DND-41 (cell line): ENCODE measurements at regions not wholly inside any gene's neighbourhood (a gene's known extent, or its start where the extent isn't known, plus 50 kb on each side); places are given as distances from the start of the nearest gene placed in this dataset.

Experiments
- ATAC-seq: fragments of 200-7000 bp; cut with Tn5 transposase; 3 replicates; pipeline ENCODE4 v1.9.1; 2021; ENCODE audit warnings: low read depth; ENCODE audit not compliant: insufficient read depth
- DNase-seq: peaks from one replicate; pipeline ENCODE4 v3.0.0-alpha.2; 2020
- H2AFZ ChIP-seq: 2 replicates; pipeline ENCODE4 v1.6.0; 2012; ENCODE audit warnings: low read depth, low read length
- H3K27ac ChIP-seq: 2 replicates; pipeline ENCODE4 v1.5.1; 2012; ENCODE audit warnings: low read length, inconsistent platforms
- H3K27me3 ChIP-seq: fragments of 200-600 bp; sonication (generic); 2 replicates; pipeline ENCODE4 v1.6.0; 2012; ENCODE audit warnings: low read length, mild to moderate bottlenecking, inconsistent platforms; ENCODE audit not compliant: insufficient read depth, poor library complexity
- H3K36me3 ChIP-seq: 2 replicates; pipeline ENCODE4 v1.5.1; 2012; ENCODE audit warnings: low read length, inconsistent platforms; ENCODE audit not compliant: insufficient read depth
- H3K4me1 ChIP-seq: 2 replicates; pipeline ENCODE4 v1.5.1; 2012; ENCODE audit warnings: mild to moderate bottlenecking, low read length; ENCODE audit not compliant: insufficient read depth
- H3K4me2 ChIP-seq: 2 replicates; pipeline ENCODE4 v1.6.0; 2012; ENCODE audit warnings: mild to moderate bottlenecking, moderate library complexity, low read length, inconsistent platforms; ENCODE audit not compliant: insufficient read depth
- H3K4me3 ChIP-seq, 2 experiments: fragments of 200-600 bp in 1 of 2; shearing (Covaris generic) in 1 of 2; 2 replicates each; pipeline ENCODE4 v1.5.1; 2012 to 2016; ENCODE audit warnings: inconsistent platforms in 2 of 2, low read length in 2 of 2, mild to moderate bottlenecking in 2 of 2, low read depth in 1 of 2, moderate library complexity in 1 of 2
- H3K79me2 ChIP-seq: 2 replicates; pipeline ENCODE4 v1.6.0; 2012; ENCODE audit warnings: low read length, inconsistent platforms; ENCODE audit not compliant: insufficient read depth
- H3K9ac ChIP-seq: 2 replicates; pipeline ENCODE4 v1.6.0; 2012; ENCODE audit warnings: low read depth, mild to moderate bottlenecking, inconsistent platforms, low read length, moderate library complexity
- H3K9me3 ChIP-seq: 2 replicates; pipeline ENCODE4 v1.5.1; 2012; ENCODE audit warnings: low read length, moderate library complexity, mild to moderate bottlenecking, inconsistent platforms; ENCODE audit not compliant: insufficient read depth, severe bottlenecking
- H4K20me1 ChIP-seq: 2 replicates; pipeline ENCODE4 v1.6.0; 2012; ENCODE audit warnings: low read length; ENCODE audit not compliant: insufficient read depth
- CTCF ChIP-seq: IDR thresholded peaks from 2 replicates; pipeline ENCODE4 v1.5.1; 2012; ENCODE audit warnings: borderline replicate concordance, low read length, moderate library complexity, mild to moderate bottlenecking; ENCODE audit not compliant: poor library complexity, severe bottlenecking; ENCODE audit errors: extremely low read depth
- EZH2 ChIP-seq: IDR thresholded peaks from 3 replicates; pipeline ENCODE4 v1.6.1; 2012; ENCODE audit warnings: borderline replicate concordance, low read depth, mild to moderate bottlenecking, moderate library complexity, low read length, inconsistent platforms; ENCODE audit not compliant: severe bottlenecking

GRCh38 chr22:27517361-27518155 is 284.0 kb downstream of the MN1 start:
- no peak overlapping the region for H3K4me2 ChIP-seq
- H3K79me2 ChIP-seq, result no peaks in the 10 kb centered on the region
- no peak for DNase-seq
- no peaks in the 10 kb centered on the region for H3K9me3 ChIP-seq
- no peak for TF ChIP-seq EZH2
- no peak for TF ChIP-seq CTCF
- H3K4me3 ChIP-seq, result no peak overlapping the region
- ATAC-seq, result no peak
- H2AFZ ChIP-seq, result no peak overlapping the region
- H3K9ac ChIP-seq, result no peak overlapping the region
- H3K4me1 ChIP-seq, result no peaks in the 10 kb centered on the region
- H4K20me1 ChIP-seq, result no peaks in the 10 kb centered on the region
- H3K36me3 ChIP-seq, result no peaks in the 10 kb centered on the region
- H3K27me3 ChIP-seq, result no peaks in the 10 kb centered on the region
- no peak overlapping the region for H3K27ac ChIP-seq

GRCh38 chr22:27518531-27519340 is 282.8 kb downstream of the MN1 start:
- Histone ChIP-seq H3K4me1 (no peaks in the 10 kb centered on the region), H3K4me3 (no peak overlapping the region), H3K79me2 (no peaks in the 10 kb centered on the region), H3K4me2 (no peak overlapping the region), H4K20me1 (no peaks in the 10 kb centered on the region), H3K27me3 (no peaks in the 10 kb centered on the region), H3K27ac (no peak overlapping the region), H2AFZ (no peak overlapping the region), H3K9ac (no peak overlapping the region), H3K36me3 (no peaks in the 10 kb centered on the region), H3K9me3 (no peaks in the 10 kb centered on the region)
- TF ChIP-seq EZH2 (no peak), CTCF (no peak)
- DNase-seq (no peak), ATAC-seq (no peak)

GRCh38 chr22:27523711-27524110 is 277.8 kb downstream of the MN1 start:
- TF ChIP-seq EZH2, result no peak

GRCh38 chr22:27525711-27526110 is 275.8 kb downstream of the MN1 start:
- Histone ChIP-seq H3K4me3 (no peak overlapping the region), H3K27ac (no peak overlapping the region), H4K20me1 (no peaks in the 10 kb centered on the region), H3K4me2 (no peak overlapping the region), H3K79me2 (no peaks in the 10 kb centered on the region), H2AFZ (no peak overlapping the region), H3K36me3 (no peaks in the 10 kb centered on the region), H3K27me3 (no peaks in the 10 kb centered on the region), H3K9me3 (no peaks in the 10 kb centered on the region), H3K4me1 (no peaks in the 10 kb centered on the region), H3K9ac (no peak overlapping the region)
- ATAC-seq, result no peak
- TF ChIP-seq CTCF, result no peak
- no peak for TF ChIP-seq EZH2
- no peak for DNase-seq

More at GRCh38 chr22:27523711-27524110, 277.8 kb downstream of the MN1 start:
- Histone ChIP-seq H3K36me3 (no peaks in the 10 kb centered on the region), H3K27ac (no peak overlapping the region), H3K4me1 (no peaks in the 10 kb centered on the region), H3K4me2 (no peak overlapping the region), H3K9ac (no peak overlapping the region), H2AFZ (no peak overlapping the region), H3K27me3 (no peaks in the 10 kb centered on the region), H3K79me2 (no peaks in the 10 kb centered on the region), H4K20me1 (no peaks in the 10 kb centered on the region), H3K9me3 (no peaks in the 10 kb centered on the region), H3K4me3 (no peak overlapping the region)
- ATAC-seq (no peak), DNase-seq (no peak)
